GM23338 (cell line): ENCODE measurements at regions not wholly inside any gene's neighbourhood (a gene's known extent, or its start where the extent isn't known, plus 50 kb on each side); places are given as distances from the start of the nearest gene placed in this dataset.

Source experiments
- ATAC-seq: fragments of 200-7000 bp; cut with Tn5 transposase; 3 replicates; pipeline ENCODE4 v1.9.1; 2020
- DNase-seq: peaks from one replicate; pipeline ENCODE4 v3.0.0-alpha.2; 2015; ENCODE audit warnings: low spot score
- H2AFZ ChIP-seq: fragments of 200-600 bp; sonication (generic); 2 replicates; pipeline ENCODE4 v1.8.0; 2016; ENCODE audit warnings: antibody characterized with exemption, mild to moderate bottlenecking, moderate library complexity
- H3F3A ChIP-seq: fragments of 200-600 bp; sonication (generic); replicated peaks from 2 replicates; pipeline ENCODE4 v1.8.0; 2017; ENCODE audit warnings: antibody characterized with exemption, mixed run types, low read depth
- H3K27ac ChIP-seq: fragments of 200-600 bp; sonication (generic); 2 replicates; pipeline ENCODE4 v1.6.1; 2016; ENCODE audit warnings: low read depth
- H3K27me3 ChIP-seq: fragments of 200-600 bp; sonication (generic); 2 replicates; pipeline ENCODE4 v1.8.0; 2016; ENCODE audit warnings: mild to moderate bottlenecking, mixed run types, moderate library complexity; ENCODE audit not compliant: insufficient read depth
- H3K36me3 ChIP-seq: fragments of 200-600 bp; sonication (generic); 2 replicates; pipeline ENCODE4 v1.8.0; 2016; ENCODE audit warnings: mild to moderate bottlenecking; ENCODE audit not compliant: insufficient read depth
- H3K4me1 ChIP-seq: fragments of 200-600 bp; sonication (generic); 2 replicates; pipeline ENCODE4 v1.8.0; 2016; ENCODE audit warnings: mild to moderate bottlenecking, moderate library complexity; ENCODE audit not compliant: insufficient read depth
- H3K4me2 ChIP-seq: fragments of 200-600 bp; sonication (generic); 2 replicates; pipeline ENCODE4 v1.7.1; 2017; ENCODE audit warnings: mixed run types
- H3K4me3 ChIP-seq: fragments of 200-600 bp; sonication (generic); 2 replicates; pipeline ENCODE4 v1.6.1; 2016; ENCODE audit warnings: mixed run types
- H3K79me2 ChIP-seq: fragments of 200-600 bp; sonication (generic); replicated peaks from 2 replicates; pipeline ENCODE4 v1.8.0; 2017; ENCODE audit warnings: mild to moderate bottlenecking; ENCODE audit not compliant: insufficient read depth
- H3K9me2 ChIP-seq: fragments of 200-600 bp; sonication (generic); 2 replicates; pipeline ENCODE4 v1.8.0; 2017; ENCODE audit not compliant: insufficient read depth
- H4K20me1 ChIP-seq: fragments of 200-600 bp; sonication (generic); replicated peaks from 2 replicates; pipeline ENCODE4 v1.8.0; 2017; ENCODE audit warnings: mild to moderate bottlenecking; ENCODE audit not compliant: insufficient read depth
- H3K27ac Mint-ChIP-seq: 2 replicates; pipeline ENCODE4 v1.8.0; 2020; ENCODE audit warnings: inconsistent platforms, mild to moderate bottlenecking, moderate library complexity, mixed read lengths
- H3K27me3 Mint-ChIP-seq: 3 replicates; pipeline ENCODE4 v1.8.0; 2022; ENCODE audit warnings: low read depth, mild to moderate bottlenecking, moderate library complexity, mixed read lengths, inconsistent platforms; ENCODE audit not compliant: insufficient read depth, poor library complexity
- H3K36me3 Mint-ChIP-seq: 3 replicates; pipeline ENCODE4 v1.8.0; 2021; ENCODE audit warnings: low read depth, mild to moderate bottlenecking, inconsistent platforms, moderate library complexity, mixed read lengths
- H3K4me1 Mint-ChIP-seq: 3 replicates; pipeline ENCODE4 v1.8.0; 2020; ENCODE audit warnings: mild to moderate bottlenecking, inconsistent platforms, mixed read lengths
- H3K4me3 Mint-ChIP-seq: 3 replicates; pipeline ENCODE4 v1.8.0; 2021; ENCODE audit warnings: moderate library complexity, mild to moderate bottlenecking, inconsistent platforms, mixed read lengths
- H3K9me3 Mint-ChIP-seq: 3 replicates; pipeline ENCODE4 v1.8.0; 2020; ENCODE audit warnings: moderate library complexity, mild to moderate bottlenecking, inconsistent platforms, mixed read lengths
- CREB1 ChIP-seq: fragments of 250-450 bp; sonication (Bioruptor Pico); IDR thresholded peaks from 2 replicates; pipeline ENCODE4 v1.5.0; 2020; ENCODE audit warnings: low read depth, mild to moderate bottlenecking, moderate library complexity
- EZH2 ChIP-seq: fragments of 200-600 bp; sonication (generic); IDR thresholded peaks from one replicate; pipeline ENCODE4 v1.8.0; 2017; ENCODE audit warnings: antibody characterized with exemption, mild to moderate bottlenecking, low read depth; ENCODE audit not compliant: unreplicated experiment
- EZH2phosphoT487 ChIP-seq: fragments of 200-600 bp; sonication (generic); IDR thresholded peaks from one replicate; pipeline ENCODE4 v1.8.1; 2018; ENCODE audit warnings: antibody characterized with exemption; ENCODE audit not compliant: unreplicated experiment
- JUNB ChIP-seq: IDR thresholded peaks from one replicate; pipeline ENCODE4 v1.6.1; 2016; ENCODE audit warnings: antibody characterized with exemption; ENCODE audit not compliant: unreplicated experiment
- NANOG ChIP-seq: IDR thresholded peaks from 2 replicates; pipeline ENCODE4 v1.6.1; 2016; ENCODE audit warnings: antibody characterized with exemption, borderline replicate concordance
- POLR2AphosphoS5 ChIP-seq: IDR thresholded peaks from 2 replicates; pipeline ENCODE4 v1.6.1; 2016; ENCODE audit warnings: antibody characterized with exemption, low read depth
- REST ChIP-seq: IDR thresholded peaks from one replicate; pipeline ENCODE4 v1.6.1; 2018; ENCODE audit warnings: antibody characterized with exemption; ENCODE audit not compliant: unreplicated experiment
- STAT1 ChIP-seq: IDR thresholded peaks from one replicate; pipeline ENCODE4 v1.6.1; 2016; ENCODE audit warnings: antibody characterized with exemption; ENCODE audit not compliant: unreplicated experiment
- ZNF114 ChIP-seq: fragments of 250-450 bp; sonication (Bioruptor Pico); IDR thresholded peaks from 2 replicates; pipeline ENCODE4 v1.5.0; 2020; ENCODE audit warnings: mild to moderate bottlenecking, moderate library complexity
- ZNF331 ChIP-seq: fragments of 250-450 bp; sonication (Bioruptor Pico); IDR thresholded peaks from 2 replicates; pipeline ENCODE4 v1.5.0; 2020; ENCODE audit warnings: low read depth, mild to moderate bottlenecking, moderate library complexity
- ZNF462 ChIP-seq: fragments of 250-450 bp; sonication (Bioruptor Pico); IDR thresholded peaks from 2 replicates; pipeline ENCODE4 v1.5.0; 2020; ENCODE audit warnings: mild to moderate bottlenecking, moderate library complexity
- TF ChIP-seq, protein P1 (sequence below): IDR thresholded peaks from 2 replicates; pipeline ENCODE4 v1.6.1; 2016; ENCODE audit warnings: antibody characterized with exemption
- TF ChIP-seq, protein P2 (sequence below), 2 experiments: fragments of 200-600 bp in 1 of 2; sonication (generic) in 1 of 2; conservative IDR thresholded peaks; 2 replicates each; pipeline versions ENCODE4 v1.5.1 to v1.6.1; 2016 to 2017; ENCODE audit warnings: antibody characterized with exemption in 2 of 2, low read depth in 2 of 2, mild to moderate bottlenecking in 2 of 2, moderate library complexity in 1 of 2

DNA sequence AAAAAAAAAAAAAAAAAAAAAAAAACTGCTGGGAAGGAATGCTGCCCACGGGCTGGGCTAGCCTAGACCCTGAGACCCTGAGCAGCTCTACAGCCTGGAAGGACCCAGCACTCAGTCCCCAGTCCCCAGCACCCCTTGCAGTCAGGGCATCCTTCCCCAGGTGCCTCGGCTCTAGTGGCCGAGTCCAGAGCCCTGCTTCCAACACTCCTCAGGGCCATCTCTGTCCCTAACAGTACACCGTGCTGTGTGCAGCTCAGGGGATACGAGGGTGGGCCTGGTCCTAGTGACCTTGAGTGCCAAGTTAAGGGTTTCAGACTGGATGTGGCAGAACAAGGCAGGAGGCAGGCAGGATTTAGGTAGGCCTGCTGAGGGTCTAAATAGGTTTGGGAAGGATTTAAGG, 50.2 kb upstream of the LRP8 start:
- Histone ChIP-seq H3K27me3 (no peaks in the 10 kb centered on the region), H4K20me1 (no peaks in the 10 kb centered on the region), H3K79me2 (no peaks in the 10 kb centered on the region), H3K36me3 (no peaks in the 10 kb centered on the region), H3F3A (no peaks in the 10 kb centered on the region), H3K27ac (no peak overlapping the region), H2AFZ (no peak overlapping the region), H3K4me1 (peaks cover 16% of the 10 kb centered on the region; the same call in 1 of the 2 replicates), H3K4me3 (no peak overlapping the region), H3K9me2 (no peaks in the 10 kb centered on the region), H3K4me2 (no peak overlapping the region)
- no peak for DNase-seq
- no peak overlapping the region for H3K27ac Mint-ChIP-seq
- TF ChIP-seq POLR2AphosphoS5 (no peak), EZH2 (no peak), ZNF462 (CRISPR knock-in tag) (no peak), CREB1 (no peak), STAT1 (no peak), JUNB (no peak), ZNF114 (CRISPR knock-in tag) (no peak), EZH2phosphoT487 (no peak), NANOG (no peak), ZNF331 (no peak), REST (no peak)
- TF ChIP-seq, protein P1, sequence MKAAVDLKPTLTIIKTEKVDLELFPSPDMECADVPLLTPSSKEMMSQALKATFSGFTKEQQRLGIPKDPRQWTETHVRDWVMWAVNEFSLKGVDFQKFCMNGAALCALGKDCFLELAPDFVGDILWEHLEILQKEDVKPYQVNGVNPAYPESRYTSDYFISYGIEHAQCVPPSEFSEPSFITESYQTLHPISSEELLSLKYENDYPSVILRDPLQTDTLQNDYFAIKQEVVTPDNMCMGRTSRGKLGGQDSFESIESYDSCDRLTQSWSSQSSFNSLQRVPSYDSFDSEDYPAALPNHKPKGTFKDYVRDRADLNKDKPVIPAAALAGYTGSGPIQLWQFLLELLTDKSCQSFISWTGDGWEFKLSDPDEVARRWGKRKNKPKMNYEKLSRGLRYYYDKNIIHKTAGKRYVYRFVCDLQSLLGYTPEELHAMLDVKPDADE = no peak
- TF ChIP-seq, protein P2, sequence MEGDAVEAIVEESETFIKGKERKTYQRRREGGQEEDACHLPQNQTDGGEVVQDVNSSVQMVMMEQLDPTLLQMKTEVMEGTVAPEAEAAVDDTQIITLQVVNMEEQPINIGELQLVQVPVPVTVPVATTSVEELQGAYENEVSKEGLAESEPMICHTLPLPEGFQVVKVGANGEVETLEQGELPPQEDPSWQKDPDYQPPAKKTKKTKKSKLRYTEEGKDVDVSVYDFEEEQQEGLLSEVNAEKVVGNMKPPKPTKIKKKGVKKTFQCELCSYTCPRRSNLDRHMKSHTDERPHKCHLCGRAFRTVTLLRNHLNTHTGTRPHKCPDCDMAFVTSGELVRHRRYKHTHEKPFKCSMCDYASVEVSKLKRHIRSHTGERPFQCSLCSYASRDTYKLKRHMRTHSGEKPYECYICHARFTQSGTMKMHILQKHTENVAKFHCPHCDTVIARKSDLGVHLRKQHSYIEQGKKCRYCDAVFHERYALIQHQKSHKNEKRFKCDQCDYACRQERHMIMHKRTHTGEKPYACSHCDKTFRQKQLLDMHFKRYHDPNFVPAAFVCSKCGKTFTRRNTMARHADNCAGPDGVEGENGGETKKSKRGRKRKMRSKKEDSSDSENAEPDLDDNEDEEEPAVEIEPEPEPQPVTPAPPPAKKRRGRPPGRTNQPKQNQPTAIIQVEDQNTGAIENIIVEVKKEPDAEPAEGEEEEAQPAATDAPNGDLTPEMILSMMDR (conservative IDR thresholded peaks at IDR 0.05; ENCODE audit: low read depth in 2 of 2) = no peak
- no peak for ATAC-seq
- H3K27me3 Mint-ChIP-seq = peaks cover 28% of the 10 kb centered on the region
- no peak overlapping the region for H3K4me3 Mint-ChIP-seq
- no peaks in the 10 kb centered on the region for H3K9me3 Mint-ChIP-seq
- no peaks in the 10 kb centered on the region for H3K36me3 Mint-ChIP-seq
- peaks cover 29% of the 10 kb centered on the region for H3K4me1 Mint-ChIP-seq
